ENCODE measurements at regions not wholly inside any gene's neighbourhood (a gene's known extent, or its start where the extent isn't known, plus 50 kb on each side); places are given as distances from the start of the nearest gene placed in this dataset.

DNA sequence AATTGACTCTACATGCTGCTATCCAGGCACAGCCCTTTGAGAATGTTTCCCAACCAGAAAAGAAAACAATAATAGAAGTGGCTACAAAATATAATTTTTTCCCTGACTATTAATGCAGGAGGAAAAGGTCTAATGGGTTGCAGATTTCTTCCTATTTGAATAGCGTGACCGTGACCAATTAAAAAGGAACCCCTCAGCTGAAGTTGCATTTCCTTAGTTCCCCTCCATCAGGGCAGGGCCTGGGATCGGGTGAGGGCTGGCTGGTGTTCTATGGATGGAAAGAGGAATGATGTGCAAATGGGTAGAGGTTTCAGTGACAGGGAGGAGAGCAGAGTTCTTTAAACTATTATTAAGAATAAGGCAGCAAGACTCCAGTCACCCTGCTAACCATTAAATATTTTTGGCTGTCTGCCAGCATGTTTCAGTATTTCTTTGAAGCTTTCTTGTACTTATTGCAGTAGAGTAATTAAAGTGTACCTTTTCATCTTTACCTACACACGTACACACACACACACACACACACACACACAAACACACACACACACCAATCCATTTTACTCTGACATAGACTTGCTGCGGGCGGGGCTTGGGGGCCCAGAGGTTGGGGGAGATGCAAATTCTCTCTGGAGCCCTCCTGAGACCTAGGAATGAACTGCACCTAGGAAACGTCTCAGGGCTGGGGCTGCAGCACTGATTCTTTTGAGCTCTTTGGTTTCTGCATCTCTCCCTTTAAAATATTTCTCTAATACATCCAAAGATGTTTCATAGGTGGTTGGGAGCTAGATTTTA lies 154.8 kb upstream of the SLC35B3 start:
- H3K4me2 ChIP-seq (ENCODE audit: low read length) = no peak overlapping the region
- no peaks in the 10 kb centered on the region for H3K9me3 ChIP-seq (ENCODE audit: insufficient read depth, low read depth, low read length)
- H4K20me1 ChIP-seq (ENCODE audit: insufficient read depth, low read length) = no peaks in the 10 kb centered on the region
- H3K36me3 Mint-ChIP-seq (ENCODE audit: low read depth, unreplicated experiment) = no peaks in the 10 kb centered on the region
- H3K4me1 Mint-ChIP-seq (ENCODE audit: low read depth, unreplicated experiment) = peaks cover 4% of the 10 kb centered on the region
- H3K79me2 ChIP-seq (ENCODE audit: insufficient read depth, low read length) = no peaks in the 10 kb centered on the region
- H3K36me3 ChIP-seq (ENCODE audit: insufficient read depth, low read length) = no peaks in the 10 kb centered on the region
- H3K4me3 Mint-ChIP-seq (ENCODE audit: unreplicated experiment) = no peak overlapping the region
- H3K27me3 Mint-ChIP-seq (ENCODE audit: low read depth, unreplicated experiment) = no peaks in the 10 kb centered on the region
- H3K27ac ChIP-seq (ENCODE audit: low read depth, low read length) = no peak overlapping the region
- no peak overlapping the region for H2AFZ ChIP-seq (ENCODE audit: low read depth, low read length)
- no peak overlapping the region for H3K4me3 ChIP-seq (ENCODE audit: insufficient read depth, low read depth, low read length)
- H3K27me3 ChIP-seq (ENCODE audit: insufficient read depth, low read length) = no peaks in the 10 kb centered on the region
- H3K27ac Mint-ChIP-seq (ENCODE audit: unreplicated experiment) = no peak overlapping the region
- peaks cover 6% of the 10 kb centered on the region for H3K9me3 Mint-ChIP-seq (ENCODE audit: unreplicated experiment)
- H3K4me1 ChIP-seq (ENCODE audit: insufficient read depth, low read length) = no peaks in the 10 kb centered on the region
- no peak for TF ChIP-seq EZH2 (IDR thresholded peaks at IDR 0.05; ENCODE audit: insufficient read depth, low read length)
- TF ChIP-seq, protein P1, sequence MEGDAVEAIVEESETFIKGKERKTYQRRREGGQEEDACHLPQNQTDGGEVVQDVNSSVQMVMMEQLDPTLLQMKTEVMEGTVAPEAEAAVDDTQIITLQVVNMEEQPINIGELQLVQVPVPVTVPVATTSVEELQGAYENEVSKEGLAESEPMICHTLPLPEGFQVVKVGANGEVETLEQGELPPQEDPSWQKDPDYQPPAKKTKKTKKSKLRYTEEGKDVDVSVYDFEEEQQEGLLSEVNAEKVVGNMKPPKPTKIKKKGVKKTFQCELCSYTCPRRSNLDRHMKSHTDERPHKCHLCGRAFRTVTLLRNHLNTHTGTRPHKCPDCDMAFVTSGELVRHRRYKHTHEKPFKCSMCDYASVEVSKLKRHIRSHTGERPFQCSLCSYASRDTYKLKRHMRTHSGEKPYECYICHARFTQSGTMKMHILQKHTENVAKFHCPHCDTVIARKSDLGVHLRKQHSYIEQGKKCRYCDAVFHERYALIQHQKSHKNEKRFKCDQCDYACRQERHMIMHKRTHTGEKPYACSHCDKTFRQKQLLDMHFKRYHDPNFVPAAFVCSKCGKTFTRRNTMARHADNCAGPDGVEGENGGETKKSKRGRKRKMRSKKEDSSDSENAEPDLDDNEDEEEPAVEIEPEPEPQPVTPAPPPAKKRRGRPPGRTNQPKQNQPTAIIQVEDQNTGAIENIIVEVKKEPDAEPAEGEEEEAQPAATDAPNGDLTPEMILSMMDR (IDR thresholded peaks at IDR 0.05; ENCODE audit: insufficient read depth, low read depth, low read length) = no peak
- no peak for FAIRE-seq
- H3K9ac ChIP-seq (ENCODE audit: low read length) = no peak overlapping the region
- no peak for DNase-seq (ENCODE audit: low read depth)

DNA sequence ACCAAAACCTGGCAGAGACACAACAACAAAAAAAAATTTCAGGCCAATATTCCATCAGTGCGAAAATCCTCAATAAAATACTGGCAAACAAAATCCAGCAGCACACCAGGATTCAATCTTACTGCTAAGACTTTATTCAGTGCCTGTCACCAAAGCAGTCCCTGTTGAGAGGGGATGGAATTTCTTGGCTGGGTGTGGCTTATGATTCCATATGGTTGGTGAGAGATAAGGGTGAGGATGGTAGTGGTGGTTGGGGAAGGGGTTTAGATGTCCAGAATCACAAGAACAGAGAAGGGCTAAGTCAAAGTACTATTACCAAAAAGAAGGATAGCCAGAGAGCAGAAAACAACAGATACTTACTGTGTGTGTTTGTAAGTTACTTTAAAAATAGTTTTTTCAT lies 152.8 kb upstream of the SLC35B3 start:
- no peak for FAIRE-seq
- Histone ChIP-seq H4K20me1 (ENCODE audit: insufficient read depth, low read length) (no peaks in the 10 kb centered on the region), H3K4me3 (ENCODE audit: insufficient read depth, low read depth, low read length) (no peak overlapping the region), H3K9ac (ENCODE audit: low read length) (no peak overlapping the region), H3K27me3 (ENCODE audit: insufficient read depth, low read length) (no peaks in the 10 kb centered on the region), H3K4me2 (ENCODE audit: low read length) (no peak overlapping the region), H3K9me3 (ENCODE audit: insufficient read depth, low read depth, low read length) (no peaks in the 10 kb centered on the region), H3K27ac (ENCODE audit: low read depth, low read length) (no peak overlapping the region), H3K36me3 (ENCODE audit: insufficient read depth, low read length) (no peaks in the 10 kb centered on the region), H2AFZ (ENCODE audit: low read depth, low read length) (no peak overlapping the region), H3K4me1 (ENCODE audit: insufficient read depth, low read length) (no peaks in the 10 kb centered on the region), H3K79me2 (ENCODE audit: insufficient read depth, low read length) (no peaks in the 10 kb centered on the region)
- no peak for DNase-seq (ENCODE audit: low read depth)
- H3K4me1 Mint-ChIP-seq (ENCODE audit: low read depth, unreplicated experiment) = peaks cover 4% of the 10 kb centered on the region
- no peaks in the 10 kb centered on the region for H3K27me3 Mint-ChIP-seq (ENCODE audit: low read depth, unreplicated experiment)
- H3K27ac Mint-ChIP-seq (ENCODE audit: unreplicated experiment) = no peak overlapping the region
- TF ChIP-seq, protein P1 (IDR thresholded peaks at IDR 0.05; ENCODE audit: insufficient read depth, low read depth, low read length) = no peak
- TF ChIP-seq EZH2 (IDR thresholded peaks at IDR 0.05; ENCODE audit: insufficient read depth, low read length) = no peak
- H3K36me3 Mint-ChIP-seq (ENCODE audit: low read depth, unreplicated experiment) = no peaks in the 10 kb centered on the region
- H3K4me3 Mint-ChIP-seq (ENCODE audit: unreplicated experiment) = no peak overlapping the region
- peaks cover 5% of the 10 kb centered on the region for H3K9me3 Mint-ChIP-seq (ENCODE audit: unreplicated experiment)

DNA sequence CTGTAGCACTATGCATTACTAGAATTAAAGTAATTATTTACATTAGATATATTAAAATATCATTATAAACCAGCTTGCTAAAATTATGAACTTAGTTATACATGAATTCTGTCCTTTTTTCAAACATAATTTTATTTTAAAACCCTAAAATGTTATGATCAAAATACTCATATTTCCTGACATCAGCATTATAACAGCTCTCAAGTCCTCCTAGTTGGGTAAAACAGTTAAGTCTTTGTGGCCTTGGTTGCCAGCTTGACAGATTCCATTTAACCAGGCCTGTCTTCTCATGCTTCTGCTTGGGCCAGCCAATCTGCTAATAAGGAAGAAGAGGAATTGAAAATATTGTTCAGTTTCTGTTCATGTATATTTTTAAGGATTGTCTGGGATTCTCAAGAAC lies 147.9 kb upstream of the SLC35B3 start:
- no peak for DNase-seq (ENCODE audit: low read depth)
- no peaks in the 10 kb centered on the region for H4K20me1 ChIP-seq (ENCODE audit: insufficient read depth, low read length)
- Mint-ChIP-seq H3K9me3 (ENCODE audit: unreplicated experiment) (peaks cover 3% of the 10 kb centered on the region), H3K4me3 (ENCODE audit: unreplicated experiment) (no peak overlapping the region), H3K4me1 (ENCODE audit: low read depth, unreplicated experiment) (peaks cover 9% of the 10 kb centered on the region), H3K27me3 (ENCODE audit: low read depth, unreplicated experiment) (no peaks in the 10 kb centered on the region), H3K36me3 (ENCODE audit: low read depth, unreplicated experiment) (no peaks in the 10 kb centered on the region), H3K27ac (ENCODE audit: unreplicated experiment) (no peak overlapping the region)
- no peak overlapping the region for H3K4me3 ChIP-seq (ENCODE audit: insufficient read depth, low read depth, low read length)
- H3K4me2 ChIP-seq (ENCODE audit: low read length) = no peak overlapping the region
- H3K36me3 ChIP-seq (ENCODE audit: insufficient read depth, low read length) = no peaks in the 10 kb centered on the region
- H3K9me3 ChIP-seq (ENCODE audit: insufficient read depth, low read depth, low read length) = no peaks in the 10 kb centered on the region
- TF ChIP-seq, protein P1 (IDR thresholded peaks at IDR 0.05; ENCODE audit: insufficient read depth, low read depth, low read length) = no peak
- TF ChIP-seq EZH2 (IDR thresholded peaks at IDR 0.05; ENCODE audit: insufficient read depth, low read length) = no peak
- no peak overlapping the region for H2AFZ ChIP-seq (ENCODE audit: low read depth, low read length)
- no peaks in the 10 kb centered on the region for H3K79me2 ChIP-seq (ENCODE audit: insufficient read depth, low read length)
- H3K27ac ChIP-seq (ENCODE audit: low read depth, low read length) = no peak overlapping the region
- no peaks in the 10 kb centered on the region for H3K4me1 ChIP-seq (ENCODE audit: insufficient read depth, low read length)
- H3K9ac ChIP-seq (ENCODE audit: low read length) = no peak overlapping the region
- no peak for FAIRE-seq
- H3K27me3 ChIP-seq (ENCODE audit: insufficient read depth, low read length) = no peaks in the 10 kb centered on the region
